CD4-positive, alpha-beta T cell treated with Interferon alpha-2 for 1 hour (primary cell): ENCODE measurements at regions not wholly inside any gene's neighbourhood (a gene's known extent, or its start where the extent isn't known, plus 50 kb on each side); places are given as distances from the start of the nearest gene placed in this dataset.

Experiments
- DNase-seq, 2 donors: peaks; one replicate each; pipeline ENCODE4 v3.0.0-alpha.2; 2020 to 2022

- DNase-seq = no peak
These were observed 220.0 kb downstream of the ESM1 start for GRCh38 chr5:54765165-54766028.

- DNase-seq = no peak
These were observed 221.0 kb downstream of the ESM1 start for GRCh38 chr5:54764102-54765090.

- DNase-seq = no peak
These were observed 224.1 kb downstream of the ESM1 start for GRCh38 chr5:54761213-54761701.

- DNase-seq = no peak
These were observed 225.0 kb downstream of the ESM1 start for GRCh38 chr5:54760182-54760935.

- DNase-seq = no peak
These were observed 227.4 kb downstream of the ESM1 start for GRCh38 chr5:54758038-54758437.

GRCh38 chr5:54757541-54757940, 227.9 kb downstream of the ESM1 start:
- DNase-seq = no peak

GRCh38 chr5:54756796-54757402, 228.5 kb downstream of the ESM1 start:
- DNase-seq = no peak

- no peak for DNase-seq
These were observed 229.1 kb downstream of the ESM1 start for GRCh38 chr5:54756301-54756700.

GRCh38 chr5:54754878-54755277, 230.5 kb downstream of the ESM1 start:
- peak in 1 of 2 donors; percentile 11 for DNase-seq

- DNase-seq = no peak
These were observed 231.0 kb downstream of the ESM1 start for GRCh38 chr5:54754420-54754819.

GRCh38 chr5:54753753-54754152, 231.6 kb downstream of the ESM1 start:
- DNase-seq = no peak

GRCh38 chr5:54753034-54753433, 232.4 kb downstream of the ESM1 start:
- peak; percentile 37 to 52 for DNase-seq

- no peak for DNase-seq
These were observed 231.0 kb downstream of the SNX18 start for GRCh38 chr5:54748527-54748926.

GRCh38 chr5:54746777-54747398, 229.3 kb downstream of the SNX18 start:
- DNase-seq = no peak

GRCh38 chr5:54746346-54746745, 228.8 kb downstream of the SNX18 start:
- DNase-seq = no peak

GRCh38 chr5:54745599-54745998, 228.0 kb downstream of the SNX18 start:
- no peak for DNase-seq

- DNase-seq = peak; percentile 37 to 75
These were observed 226.6 kb downstream of the SNX18 start for GRCh38 chr5:54743997-54744788.

GRCh38 chr5:54743581-54743980, 226.0 kb downstream of the SNX18 start:
- no peak for DNase-seq

- no peak for DNase-seq
These were observed 224.9 kb downstream of the SNX18 start for GRCh38 chr5:54742417-54742891.

GRCh38 chr5:54741711-54742110, 224.2 kb downstream of the SNX18 start:
- no peak for DNase-seq

GRCh38 chr5:54740141-54740540, 222.6 kb downstream of the SNX18 start:
- DNase-seq = no peak
